Mesothelial cell of epicardium (in vitro differentiated cells): ENCODE measurements at regions not wholly inside any gene's neighbourhood (a gene's known extent, or its start where the extent isn't known, plus 50 kb on each side); places are given as distances from the start of the nearest gene placed in this dataset.
A peak's percentile ranks its signal among the peaks of the same experiment; 100 is the strongest.

Experiments used
- DNase-seq, 2 experiments: peaks; one replicate each; pipeline ENCODE4 v3.0.0; 2021; ENCODE audit warnings: low spot score in 2 of 2; ENCODE audit not compliant: unreplicated experiment in 2 of 2
- H3K27ac Mint-ChIP-seq: 2 replicates; pipeline ENCODE4 v1.8.0; 2021; ENCODE audit warnings: mixed read lengths
- H3K27me3 Mint-ChIP-seq: 2 replicates; pipeline ENCODE4 v1.8.0; 2021; ENCODE audit warnings: low read depth, mixed read lengths
- H3K36me3 Mint-ChIP-seq: 2 replicates; pipeline ENCODE4 v1.8.0; 2021; ENCODE audit warnings: mixed read lengths
- H3K4me1 Mint-ChIP-seq: 2 replicates; pipeline ENCODE4 v1.8.0; 2021; ENCODE audit warnings: mixed read lengths
- H3K4me3 Mint-ChIP-seq: 2 replicates; pipeline ENCODE4 v1.8.0; 2021; ENCODE audit warnings: mild to moderate bottlenecking, moderate library complexity, mixed read lengths
- H3K9me3 Mint-ChIP-seq: 2 replicates; pipeline ENCODE4 v1.8.0; 2021; ENCODE audit warnings: mixed read lengths
- TF ChIP-seq, protein P1 (sequence below): fragments of 200-600 bp; sonication (generic); IDR thresholded peaks from one replicate; pipeline ENCODE4 v1.5.0; 2021; ENCODE audit warnings: antibody characterized with exemption; ENCODE audit not compliant: unreplicated experiment

GRCh38 chr12:84641940-84642545 is 270.6 kb downstream of the SLC6A15 start:
- Mint-ChIP-seq H3K9me3 (no peaks in the 10 kb centered on the region), H3K27me3 (no peaks in the 10 kb centered on the region), H3K4me1 (peaks cover 26% of the 10 kb centered on the region), H3K4me3 (no peak overlapping the region), H3K27ac (no peak overlapping the region), H3K36me3 (no peaks in the 10 kb centered on the region)
- TF ChIP-seq, protein P1, sequence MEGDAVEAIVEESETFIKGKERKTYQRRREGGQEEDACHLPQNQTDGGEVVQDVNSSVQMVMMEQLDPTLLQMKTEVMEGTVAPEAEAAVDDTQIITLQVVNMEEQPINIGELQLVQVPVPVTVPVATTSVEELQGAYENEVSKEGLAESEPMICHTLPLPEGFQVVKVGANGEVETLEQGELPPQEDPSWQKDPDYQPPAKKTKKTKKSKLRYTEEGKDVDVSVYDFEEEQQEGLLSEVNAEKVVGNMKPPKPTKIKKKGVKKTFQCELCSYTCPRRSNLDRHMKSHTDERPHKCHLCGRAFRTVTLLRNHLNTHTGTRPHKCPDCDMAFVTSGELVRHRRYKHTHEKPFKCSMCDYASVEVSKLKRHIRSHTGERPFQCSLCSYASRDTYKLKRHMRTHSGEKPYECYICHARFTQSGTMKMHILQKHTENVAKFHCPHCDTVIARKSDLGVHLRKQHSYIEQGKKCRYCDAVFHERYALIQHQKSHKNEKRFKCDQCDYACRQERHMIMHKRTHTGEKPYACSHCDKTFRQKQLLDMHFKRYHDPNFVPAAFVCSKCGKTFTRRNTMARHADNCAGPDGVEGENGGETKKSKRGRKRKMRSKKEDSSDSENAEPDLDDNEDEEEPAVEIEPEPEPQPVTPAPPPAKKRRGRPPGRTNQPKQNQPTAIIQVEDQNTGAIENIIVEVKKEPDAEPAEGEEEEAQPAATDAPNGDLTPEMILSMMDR = no peak
- DNase-seq = no peak

- peaks cover 7% of the 10 kb centered on the region for H3K9me3 Mint-ChIP-seq
- peaks cover 6% of the 10 kb centered on the region for H3K36me3 Mint-ChIP-seq
- DNase-seq = no peak
- peak overlapping the region; percentile 88 for H3K27ac Mint-ChIP-seq
- H3K27me3 Mint-ChIP-seq = no peaks in the 10 kb centered on the region
- TF ChIP-seq, protein P1 = no peak
- H3K4me1 Mint-ChIP-seq = peaks cover 17% of the 10 kb centered on the region
- H3K4me3 Mint-ChIP-seq = no peak overlapping the region
These were observed 273.7 kb downstream of the SLC6A15 start for GRCh38 chr12:84638811-84639368.

GRCh38 chr12:84637926-84638325 is 274.7 kb downstream of the SLC6A15 start:
- no peak for DNase-seq
- TF ChIP-seq, protein P1 = no peak
- Mint-ChIP-seq H3K27ac (peak overlapping the region; percentile 26), H3K4me1 (peaks cover 14% of the 10 kb centered on the region), H3K36me3 (peaks cover 7% of the 10 kb centered on the region), H3K4me3 (no peak overlapping the region), H3K9me3 (peaks cover 8% of the 10 kb centered on the region), H3K27me3 (no peaks in the 10 kb centered on the region)

- DNase-seq = no peak
- H3K9me3 Mint-ChIP-seq = peaks cover 8% of the 10 kb centered on the region
- no peak overlapping the region for H3K4me3 Mint-ChIP-seq
- H3K27ac Mint-ChIP-seq = no peak overlapping the region
- peaks cover 20% of the 10 kb centered on the region for H3K4me1 Mint-ChIP-seq
- TF ChIP-seq, protein P1 = no peak
- H3K36me3 Mint-ChIP-seq = peaks cover 7% of the 10 kb centered on the region
- H3K27me3 Mint-ChIP-seq = no peaks in the 10 kb centered on the region
These were observed 275.8 kb downstream of the SLC6A15 start for GRCh38 chr12:84636801-84637290.

DNA sequence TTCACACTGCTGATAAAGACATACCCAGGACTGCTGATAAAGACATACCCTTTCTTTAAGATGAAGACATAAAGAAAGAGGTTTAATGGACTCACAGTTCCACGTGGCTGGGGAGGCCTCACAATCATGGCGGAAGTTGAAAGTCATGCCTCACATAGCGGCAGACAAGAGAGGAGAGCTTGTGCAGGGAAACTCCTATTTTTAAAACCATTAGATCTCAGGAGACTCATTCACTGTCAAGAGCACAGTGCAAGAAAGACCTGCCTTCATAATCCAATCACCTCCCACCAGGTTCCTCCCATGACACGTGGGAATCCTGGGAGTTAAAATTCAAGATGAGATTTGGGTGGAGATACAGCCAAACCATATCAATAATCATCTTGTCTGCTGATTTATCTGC is 278.1 kb downstream of the SLC6A15 start:
- Mint-ChIP-seq H3K36me3 (peaks cover 7% of the 10 kb centered on the region), H3K27ac (no peak overlapping the region), H3K4me1 (peaks cover 24% of the 10 kb centered on the region), H3K9me3 (peaks cover 8% of the 10 kb centered on the region), H3K4me3 (no peak overlapping the region), H3K27me3 (no peaks in the 10 kb centered on the region)
- DNase-seq = no peak
- TF ChIP-seq, protein P1 = no peak
